ENCODE measurements at regions not wholly inside any gene's neighbourhood (a gene's known extent, or its start where the extent isn't known, plus 50 kb on each side); places are given as distances from the start of the nearest gene placed in this dataset.

DNA sequence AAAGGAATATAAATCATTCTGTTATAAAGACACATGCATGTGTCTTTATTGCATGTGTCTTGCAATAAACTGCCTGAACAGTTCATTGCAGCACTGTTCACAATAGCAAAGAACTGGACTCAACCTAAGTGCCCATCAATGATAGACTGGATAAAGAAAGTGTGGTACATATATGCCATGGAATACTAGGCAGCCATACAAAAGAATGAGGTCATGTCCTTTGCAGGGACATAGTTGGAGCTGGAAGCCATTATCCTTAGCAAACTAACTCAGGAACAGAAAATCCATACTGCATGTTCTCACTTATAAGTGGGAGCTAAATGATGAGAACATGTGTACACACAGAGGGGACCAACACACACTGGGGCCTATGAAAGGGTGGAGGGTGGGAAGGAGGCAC is 63.7 kb upstream of the CHD1 start:
- H3K36me3 ChIP-seq: no peaks in the 10 kb centered on the region
- no peaks in the 10 kb centered on the region for H3K27me3 ChIP-seq
- H3K9me3 ChIP-seq: no peaks in the 10 kb centered on the region
- no peak for DNase-seq (ENCODE audit: low spot score in 2 of 2)
- intact Hi-C loops (cut with DNase I; ENCODE audit: low total_unique reads): no loop called here
- no peak overlapping the region for H3K4me3 ChIP-seq
- H3K4me1 ChIP-seq: no peaks in the 10 kb centered on the region
- no peak overlapping the region for H3K27ac ChIP-seq
- no peak for TF ChIP-seq CTCF (IDR thresholded peaks at IDR 0.05)
- TF ChIP-seq POLR2AphosphoS5 (IDR thresholded peaks at IDR 0.05): no peak
- no peak for TF ChIP-seq POLR2A (IDR thresholded peaks at IDR 0.05)

GRCh38 chr5:98989727-98990126 is 60.9 kb upstream of the CHD1 start:
- DNase-seq (ENCODE audit: low spot score in 2 of 2): no peak
- H3K4me3 ChIP-seq: no peak overlapping the region
- H3K4me1 ChIP-seq: no peaks in the 10 kb centered on the region
- H3K27me3 ChIP-seq: no peaks in the 10 kb centered on the region
- no peak overlapping the region for H3K27ac ChIP-seq
- H3K36me3 ChIP-seq: no peaks in the 10 kb centered on the region
- no peaks in the 10 kb centered on the region for H3K9me3 ChIP-seq
- intact Hi-C loops (cut with DNase I; ENCODE audit: low total_unique reads): no loop called here
- TF ChIP-seq POLR2A (IDR thresholded peaks at IDR 0.05) (no peak), CTCF (IDR thresholded peaks at IDR 0.05) (no peak), POLR2AphosphoS5 (IDR thresholded peaks at IDR 0.05) (no peak)

GRCh38 chr5:98986587-98986986 is 57.8 kb upstream of the CHD1 start:
- TF ChIP-seq POLR2A (IDR thresholded peaks at IDR 0.05): no peak
- no peak for TF ChIP-seq CTCF (IDR thresholded peaks at IDR 0.05)
- no peak for TF ChIP-seq POLR2AphosphoS5 (IDR thresholded peaks at IDR 0.05)
- Histone ChIP-seq H3K27me3 (no peaks in the 10 kb centered on the region), H3K27ac (no peak overlapping the region), H3K4me1 (no peaks in the 10 kb centered on the region), H3K36me3 (no peaks in the 10 kb centered on the region), H3K9me3 (no peaks in the 10 kb centered on the region), H3K4me3 (no peak overlapping the region)
- DNase-seq (ENCODE audit: low spot score in 2 of 2): no peak
- intact Hi-C loops (cut with DNase I; ENCODE audit: low total_unique reads): no loop called here

- intact Hi-C loops (cut with DNase I; ENCODE audit: low total_unique reads): no loop called here
- Histone ChIP-seq H3K9me3 (no peaks in the 10 kb centered on the region), H3K36me3 (no peaks in the 10 kb centered on the region), H3K27me3 (no peaks in the 10 kb centered on the region), H3K4me1 (no peaks in the 10 kb centered on the region), H3K27ac (no peak overlapping the region), H3K4me3 (no peak overlapping the region)
- DNase-seq (ENCODE audit: low spot score in 2 of 2): no peak
- TF ChIP-seq POLR2AphosphoS5 (IDR thresholded peaks at IDR 0.05): no peak
These were observed 54.1 kb upstream of the CHD1 start for GRCh38 chr5:98982880-98983279.
